ENCODE measurements at regions not wholly inside any gene's neighbourhood (a gene's known extent, or its start where the extent isn't known, plus 50 kb on each side); places are given as distances from the start of the nearest gene placed in this dataset.

- Mint-ChIP-seq H3K36me3 (no peaks in the 10 kb centered on the region), H3K4me3 (no peak overlapping the region), H3K27me3 (no peaks in the 10 kb centered on the region), H3K4me1 (no peaks in the 10 kb centered on the region), H3K27ac (no peak overlapping the region), H3K9me3 (peaks cover 9 to 12% (median 10%) of the 10 kb centered on the region in 3 donors)
- no peaks in the 10 kb centered on the region for H3K9me3 ChIP-seq
- no peak overlapping the region for H3K4me3 ChIP-seq (ENCODE audit: control insufficient read depth in 1 of 2, extremely low read depth in 1 of 2, low read length in 1 of 2)
- no peaks in the 10 kb centered on the region for H3K27me3 ChIP-seq (replicated peaks in 1 of 2; ENCODE audit: control insufficient read depth in 2 of 2, extremely low read depth in 1 of 2, insufficient read depth in 2 of 2, low read length in 1 of 2)
- POLR2A ChIA-PET, result no interaction called here
- 80% methylated on average over 2 of the region's 3 CpGs for WGBS (ENCODE audit: insufficient coverage)
- no peak for DNase-seq
- no peaks in the 10 kb centered on the region for H3K36me3 ChIP-seq (ENCODE audit: control insufficient read depth in 2 of 2, extremely low read depth in 1 of 2, insufficient read depth in 1 of 2, low read length in 1 of 2)
- ATAC-seq (replicated peaks in 1 of 4), result no peak
- CTCF ChIA-PET, result no interaction called here
- H3K4me1 ChIP-seq (ENCODE audit: control insufficient read depth in 1 of 2, extremely low read depth in 1 of 2, insufficient read depth in 2 of 2, low read length in 2 of 2), result no peaks in the 10 kb centered on the region
- H3K27ac ChIP-seq (ENCODE audit: low read length), result no peak overlapping the region
These were observed 330.4 kb upstream of the ANKRD30A start for GRCh38 chr10:36794981-36795380.

GRCh38 chr10:36789974-36790373 is 335.4 kb upstream of the ANKRD30A start:
- Mint-ChIP-seq H3K9me3 (peaks cover 4 to 10% (median 4%) of the 10 kb centered on the region in 3 donors), H3K27me3 (no peaks in the 10 kb centered on the region), H3K4me3 (no peak overlapping the region), H3K4me1 (no peaks in the 10 kb centered on the region), H3K27ac (no peak overlapping the region), H3K36me3 (no peaks in the 10 kb centered on the region)
- no peak overlapping the region for H3K27ac ChIP-seq (ENCODE audit: low read length)
- no peaks in the 10 kb centered on the region for H3K27me3 ChIP-seq (replicated peaks in 1 of 2; ENCODE audit: control insufficient read depth in 2 of 2, extremely low read depth in 1 of 2, insufficient read depth in 2 of 2, low read length in 1 of 2)
- ChIA-PET POLR2A (no interaction called here), CTCF (no interaction called here)
- no peaks in the 10 kb centered on the region for H3K36me3 ChIP-seq (ENCODE audit: control insufficient read depth in 2 of 2, extremely low read depth in 1 of 2, insufficient read depth in 1 of 2, low read length in 1 of 2)
- H3K9me3 ChIP-seq, result no peaks in the 10 kb centered on the region
- ATAC-seq (replicated peaks in 1 of 4), result no peak
- no peak overlapping the region for H3K4me3 ChIP-seq (ENCODE audit: control insufficient read depth in 1 of 2, extremely low read depth in 1 of 2, low read length in 1 of 2)
- WGBS (ENCODE audit: insufficient coverage), result 40% methylated on average over 1 of the region's 4 CpGs
- no peak for DNase-seq
- no peaks in the 10 kb centered on the region for H3K4me1 ChIP-seq (ENCODE audit: control insufficient read depth in 1 of 2, extremely low read depth in 1 of 2, insufficient read depth in 2 of 2, low read length in 2 of 2)

GRCh38 chr10:36788152-36788551 is 337.2 kb upstream of the ANKRD30A start:
- Mint-ChIP-seq H3K36me3 (no peaks in the 10 kb centered on the region), H3K9me3 (peaks cover 0 to 7% (median 4%) of the 10 kb centered on the region in 3 donors), H3K27me3 (no peaks in the 10 kb centered on the region), H3K4me1 (no peaks in the 10 kb centered on the region), H3K4me3 (no peak overlapping the region), H3K27ac (no peak overlapping the region)
- H3K9me3 ChIP-seq, result no peaks in the 10 kb centered on the region
- POLR2A ChIA-PET, result no interaction called here
- H3K27ac ChIP-seq (ENCODE audit: low read length), result no peak overlapping the region
- no peaks in the 10 kb centered on the region for H3K36me3 ChIP-seq (ENCODE audit: control insufficient read depth in 2 of 2, extremely low read depth in 1 of 2, insufficient read depth in 1 of 2, low read length in 1 of 2)
- H3K27me3 ChIP-seq (replicated peaks in 1 of 2; ENCODE audit: control insufficient read depth in 2 of 2, extremely low read depth in 1 of 2, insufficient read depth in 2 of 2, low read length in 1 of 2), result no peaks in the 10 kb centered on the region
- ATAC-seq (replicated peaks in 1 of 4) (no peak), DNase-seq (no peak)
- no peaks in the 10 kb centered on the region for H3K4me1 ChIP-seq (ENCODE audit: control insufficient read depth in 1 of 2, extremely low read depth in 1 of 2, insufficient read depth in 2 of 2, low read length in 2 of 2)
- H3K4me3 ChIP-seq (ENCODE audit: control insufficient read depth in 1 of 2, extremely low read depth in 1 of 2, low read length in 1 of 2), result no peak overlapping the region
- WGBS (ENCODE audit: insufficient coverage), result no CpG with 5 or more reads among the region's 2 CpGs
- CTCF ChIA-PET, result no interaction called here

GRCh38 chr10:36783400-36783799 is 342.0 kb upstream of the ANKRD30A start:
- H3K36me3 ChIP-seq (ENCODE audit: control insufficient read depth in 2 of 2, extremely low read depth in 1 of 2, insufficient read depth in 1 of 2, low read length in 1 of 2), result no peaks in the 10 kb centered on the region
- H3K4me3 ChIP-seq (ENCODE audit: control insufficient read depth in 1 of 2, extremely low read depth in 1 of 2, low read length in 1 of 2), result no peak overlapping the region
- 84% methylated on average over 4 of the region's 5 CpGs for WGBS (ENCODE audit: insufficient coverage)
- ChIA-PET CTCF (interaction anchor here in 1 of 2 donors (0.6 kb wide), 1 partner anchor 20 kb away, joined by 5 read pairs; no protein-coding TSS in a partner anchor), POLR2A (no interaction called here)
- Mint-ChIP-seq H3K27me3 (no peaks in the 10 kb centered on the region), H3K4me3 (no peak overlapping the region), H3K9me3 (peaks cover 0 to 5% (median 0%) of the 10 kb centered on the region in 3 donors), H3K4me1 (no peaks in the 10 kb centered on the region), H3K27ac (no peak overlapping the region), H3K36me3 (no peaks in the 10 kb centered on the region)
- ATAC-seq (replicated peaks in 1 of 4) (no peak), DNase-seq (no peak)
- H3K27ac ChIP-seq (ENCODE audit: low read length), result no peak overlapping the region
- H3K9me3 ChIP-seq, result no peaks in the 10 kb centered on the region
- H3K27me3 ChIP-seq (replicated peaks in 1 of 2; ENCODE audit: control insufficient read depth in 2 of 2, extremely low read depth in 1 of 2, insufficient read depth in 2 of 2, low read length in 1 of 2), result no peaks in the 10 kb centered on the region
- H3K4me1 ChIP-seq (ENCODE audit: control insufficient read depth in 1 of 2, extremely low read depth in 1 of 2, insufficient read depth in 2 of 2, low read length in 2 of 2), result no peaks in the 10 kb centered on the region

GRCh38 chr10:36781570-36781969 is 343.8 kb upstream of the ANKRD30A start:
- Mint-ChIP-seq H3K27me3 (no peaks in the 10 kb centered on the region), H3K4me1 (no peaks in the 10 kb centered on the region), H3K36me3 (no peaks in the 10 kb centered on the region), H3K27ac (no peak overlapping the region), H3K9me3 (peaks cover 3 to 9% (median 7%) of the 10 kb centered on the region in 3 donors), H3K4me3 (no peak overlapping the region)
- DNase-seq (no peak), ATAC-seq (replicated peaks in 1 of 4) (no peak)
- no peak overlapping the region for H3K4me3 ChIP-seq (ENCODE audit: control insufficient read depth in 1 of 2, extremely low read depth in 1 of 2, low read length in 1 of 2)
- H3K27ac ChIP-seq (ENCODE audit: low read length), result no peak overlapping the region
- H3K4me1 ChIP-seq (ENCODE audit: control insufficient read depth in 1 of 2, extremely low read depth in 1 of 2, insufficient read depth in 2 of 2, low read length in 2 of 2), result no peaks in the 10 kb centered on the region
- ChIA-PET CTCF (interaction anchor here in 1 of 2 donors (0.7 kb wide), 1 partner anchor 1710 kb away, joined by 3 read pairs; no protein-coding TSS in a partner anchor), POLR2A (no interaction called here)
- no peaks in the 10 kb centered on the region for H3K27me3 ChIP-seq (replicated peaks in 1 of 2; ENCODE audit: control insufficient read depth in 2 of 2, extremely low read depth in 1 of 2, insufficient read depth in 2 of 2, low read length in 1 of 2)
- no peaks in the 10 kb centered on the region for H3K36me3 ChIP-seq (ENCODE audit: control insufficient read depth in 2 of 2, extremely low read depth in 1 of 2, insufficient read depth in 1 of 2, low read length in 1 of 2)
- H3K9me3 ChIP-seq, result no peaks in the 10 kb centered on the region
- WGBS (ENCODE audit: insufficient coverage), result 86% methylated on average over 1 of the region's 5 CpGs

- POLR2A ChIA-PET, result no interaction called here
- no peak for ATAC-seq (replicated peaks in 1 of 4)
These were observed 345.2 kb upstream of the ANKRD30A start for GRCh38 chr10:36780158-36780557.

More at GRCh38 chr10:36780158-36780557, 345.2 kb upstream of the ANKRD30A start:
- Histone ChIP-seq H3K27me3 (replicated peaks in 1 of 2; ENCODE audit: control insufficient read depth in 2 of 2, extremely low read depth in 1 of 2, insufficient read depth in 2 of 2, low read length in 1 of 2) (no peaks in the 10 kb centered on the region), H3K4me1 (ENCODE audit: control insufficient read depth in 1 of 2, extremely low read depth in 1 of 2, insufficient read depth in 2 of 2, low read length in 2 of 2) (no peaks in the 10 kb centered on the region), H3K36me3 (ENCODE audit: control insufficient read depth in 2 of 2, extremely low read depth in 1 of 2, insufficient read depth in 1 of 2, low read length in 1 of 2) (no peaks in the 10 kb centered on the region), H3K9me3 (no peaks in the 10 kb centered on the region), H3K27ac (ENCODE audit: low read length) (no peak overlapping the region), H3K4me3 (ENCODE audit: control insufficient read depth in 1 of 2, extremely low read depth in 1 of 2, low read length in 1 of 2) (no peak overlapping the region)
- no peaks in the 10 kb centered on the region for H3K4me1 Mint-ChIP-seq
- no CpG with 5 or more reads among the region's 6 CpGs for WGBS (ENCODE audit: insufficient coverage)
- H3K36me3 Mint-ChIP-seq, result no peaks in the 10 kb centered on the region
- no peak overlapping the region for H3K27ac Mint-ChIP-seq
- CTCF ChIA-PET, result interaction anchor here in 1 of 2 donors (0.7 kb wide), 1 partner anchor 717 kb away, joined by 9 read pairs; no protein-coding TSS in a partner anchor
- DNase-seq, result no peak
- peaks cover 3 to 13% (median 9%) of the 10 kb centered on the region in 3 donors for H3K9me3 Mint-ChIP-seq
- no peak overlapping the region for H3K4me3 Mint-ChIP-seq
- no peaks in the 10 kb centered on the region for H3K27me3 Mint-ChIP-seq
